LNCaP clone FGC (cell line): ENCODE measurements at regions not wholly inside any gene's neighbourhood (a gene's known extent, or its start where the extent isn't known, plus 50 kb on each side); places are given as distances from the start of the nearest gene placed in this dataset.

ENCODE experiments used
- DNase-seq: peaks from one replicate; pipeline ENCODE4 v3.0.0-alpha.2; 2011; ENCODE audit warnings: low read depth
- H3K4me3 ChIP-seq: 2 replicates; pipeline ENCODE4 v1.5.1; 2011; ENCODE audit warnings: mild to moderate bottlenecking, low read depth, low read length, control low read depth
- TF ChIP-seq, protein P1 (sequence below): IDR thresholded peaks from 2 replicates; pipeline ENCODE4 v1.5.1; 2012; ENCODE audit warnings: mild to moderate bottlenecking; ENCODE audit not compliant: control insufficient read depth, insufficient read depth; ENCODE audit errors: extremely low read depth

DNA sequence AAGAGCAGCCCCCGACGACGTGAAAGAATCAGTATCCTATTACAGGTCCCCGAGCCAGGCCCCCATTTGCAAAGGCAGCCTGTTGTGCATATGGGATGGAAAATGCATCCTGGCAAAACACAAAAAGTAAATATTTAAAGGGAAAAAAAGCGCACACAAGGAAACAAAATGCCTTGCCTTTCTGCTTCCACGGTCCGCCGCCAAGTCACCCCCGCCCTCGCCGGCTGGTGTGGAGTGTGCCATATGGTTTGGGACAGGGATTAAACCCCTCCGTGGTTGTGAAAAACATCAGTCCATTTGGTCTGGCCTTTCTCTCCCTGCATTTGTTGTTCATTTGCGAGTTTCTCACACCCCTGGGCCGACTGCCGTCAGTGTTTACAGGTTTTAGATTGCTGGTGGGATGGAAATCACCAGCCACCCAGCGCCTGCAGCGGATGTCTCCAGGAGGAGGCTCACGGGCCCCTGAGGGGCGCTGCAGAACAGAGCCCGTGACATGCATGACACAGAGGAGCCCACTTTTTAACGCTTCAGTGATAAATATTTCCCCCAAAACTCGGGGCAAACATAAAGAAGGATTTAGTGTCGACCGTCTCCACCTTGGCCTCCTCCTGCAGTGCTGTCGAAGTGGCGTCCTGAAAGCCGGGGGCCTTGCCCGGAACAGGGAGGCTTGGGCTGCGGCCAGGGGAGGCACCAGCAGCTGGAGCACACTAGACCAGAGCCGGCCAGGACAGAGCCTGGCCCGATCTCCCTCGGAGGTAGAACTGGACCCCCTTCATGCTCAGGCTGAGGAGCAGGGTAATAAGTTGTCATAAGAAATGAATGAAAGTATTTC lies 161.5 kb downstream of the HSD17B3 start:
- no peak for DNase-seq
- TF ChIP-seq, protein P1, sequence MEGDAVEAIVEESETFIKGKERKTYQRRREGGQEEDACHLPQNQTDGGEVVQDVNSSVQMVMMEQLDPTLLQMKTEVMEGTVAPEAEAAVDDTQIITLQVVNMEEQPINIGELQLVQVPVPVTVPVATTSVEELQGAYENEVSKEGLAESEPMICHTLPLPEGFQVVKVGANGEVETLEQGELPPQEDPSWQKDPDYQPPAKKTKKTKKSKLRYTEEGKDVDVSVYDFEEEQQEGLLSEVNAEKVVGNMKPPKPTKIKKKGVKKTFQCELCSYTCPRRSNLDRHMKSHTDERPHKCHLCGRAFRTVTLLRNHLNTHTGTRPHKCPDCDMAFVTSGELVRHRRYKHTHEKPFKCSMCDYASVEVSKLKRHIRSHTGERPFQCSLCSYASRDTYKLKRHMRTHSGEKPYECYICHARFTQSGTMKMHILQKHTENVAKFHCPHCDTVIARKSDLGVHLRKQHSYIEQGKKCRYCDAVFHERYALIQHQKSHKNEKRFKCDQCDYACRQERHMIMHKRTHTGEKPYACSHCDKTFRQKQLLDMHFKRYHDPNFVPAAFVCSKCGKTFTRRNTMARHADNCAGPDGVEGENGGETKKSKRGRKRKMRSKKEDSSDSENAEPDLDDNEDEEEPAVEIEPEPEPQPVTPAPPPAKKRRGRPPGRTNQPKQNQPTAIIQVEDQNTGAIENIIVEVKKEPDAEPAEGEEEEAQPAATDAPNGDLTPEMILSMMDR = no peak
- H3K4me3 ChIP-seq = no peak overlapping the region

DNA sequence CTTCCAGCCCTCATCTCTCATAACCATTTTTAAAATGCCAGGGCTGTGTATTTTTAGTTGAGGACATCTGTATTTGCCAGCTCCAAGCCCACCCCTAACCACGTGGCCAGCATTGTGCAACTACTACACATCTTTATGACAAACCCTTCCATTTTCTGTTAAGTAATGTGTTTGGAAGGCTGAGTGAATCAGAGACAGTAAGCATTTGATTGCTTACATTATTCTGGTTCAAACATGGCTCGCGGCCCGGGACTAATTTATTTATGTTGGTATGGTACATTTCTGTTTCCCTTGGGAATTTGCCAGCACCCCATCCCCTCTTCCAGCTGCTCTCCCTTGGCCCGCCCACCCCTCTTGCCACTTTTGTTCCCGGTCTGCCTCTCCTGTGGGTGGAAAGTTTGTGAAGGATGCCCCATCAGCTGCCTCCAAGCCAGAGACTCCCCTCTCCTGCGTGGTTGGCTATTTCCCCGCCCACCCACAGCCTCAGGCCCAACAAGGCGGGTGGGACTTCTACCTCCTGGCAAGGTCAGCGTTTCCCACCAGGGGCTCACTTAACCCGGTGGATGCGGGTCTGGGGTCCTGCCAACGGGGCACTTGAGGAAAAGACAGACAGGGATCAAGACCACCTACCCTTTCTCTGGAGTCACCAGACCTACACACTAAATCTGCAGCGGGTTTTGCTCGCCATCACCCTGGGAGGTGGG lies 162.2 kb downstream of the HSD17B3 start:
- peak; percentile 21 for DNase-seq
- H3K4me3 ChIP-seq = no peak overlapping the region
- TF ChIP-seq, protein P1 = no peak

DNA sequence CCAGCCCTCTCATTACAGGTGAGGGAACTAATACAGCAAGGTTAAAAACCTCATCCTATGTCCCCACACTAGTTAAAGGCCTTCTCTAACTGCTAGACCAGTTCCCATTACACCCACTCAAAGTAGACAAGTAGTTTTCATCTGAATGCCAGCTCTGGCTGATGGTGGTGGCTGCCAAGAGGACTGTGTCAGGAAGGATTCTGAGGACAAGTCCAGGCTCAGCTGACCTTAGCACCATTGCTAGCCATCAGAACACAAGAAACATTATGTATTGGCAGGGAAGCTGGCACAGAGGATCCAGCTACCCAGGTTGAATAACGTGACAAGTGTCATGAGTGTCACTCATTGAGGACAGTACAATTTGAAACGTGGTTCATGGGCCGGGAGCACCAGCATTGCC lies 163.4 kb downstream of the HSD17B3 start:
- no peak overlapping the region for H3K4me3 ChIP-seq

DNA sequence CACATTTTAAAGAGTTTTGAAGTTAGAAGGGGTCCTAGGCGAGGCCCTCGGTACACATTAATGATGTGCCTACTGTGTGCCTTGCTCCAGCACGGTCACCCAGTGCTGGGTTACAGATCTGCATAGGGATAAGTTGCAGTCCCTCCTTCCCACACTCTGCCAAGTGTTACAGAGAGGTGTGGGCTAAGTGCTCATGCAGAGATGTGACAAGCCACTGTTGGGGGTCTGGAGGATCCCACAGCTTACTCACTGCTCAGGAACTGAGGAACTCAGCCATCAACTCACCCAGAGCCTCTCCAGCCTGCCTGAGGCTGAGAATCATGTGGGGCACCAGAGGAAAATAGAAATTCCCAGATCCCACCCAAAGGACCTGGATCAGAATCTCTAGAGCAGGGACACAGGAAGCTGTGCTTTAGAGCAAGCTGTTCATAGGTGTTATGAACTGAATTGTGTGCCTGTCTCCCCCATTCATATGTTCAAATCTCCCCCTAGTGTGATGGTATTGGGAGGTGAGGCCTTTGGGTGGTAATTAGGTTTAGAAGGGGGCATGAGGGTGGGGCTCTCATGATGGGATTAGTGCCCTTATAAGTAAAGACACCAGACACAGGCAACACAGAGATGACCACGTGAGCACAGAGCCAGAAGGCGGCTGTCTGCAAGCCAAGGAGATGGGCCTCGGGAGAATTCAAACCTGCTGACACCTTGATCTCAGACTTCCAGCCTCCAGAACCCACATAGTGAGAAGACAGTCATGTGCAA lies 164.1 kb downstream of the HSD17B3 start:
- no peak overlapping the region for H3K4me3 ChIP-seq
- TF ChIP-seq, protein P1 = no peak
- no peak for DNase-seq

More for the DNA sequence above, 163.4 kb downstream of the HSD17B3 start:
- TF ChIP-seq, protein P1 = no peak
- no peak for DNase-seq

DNA sequence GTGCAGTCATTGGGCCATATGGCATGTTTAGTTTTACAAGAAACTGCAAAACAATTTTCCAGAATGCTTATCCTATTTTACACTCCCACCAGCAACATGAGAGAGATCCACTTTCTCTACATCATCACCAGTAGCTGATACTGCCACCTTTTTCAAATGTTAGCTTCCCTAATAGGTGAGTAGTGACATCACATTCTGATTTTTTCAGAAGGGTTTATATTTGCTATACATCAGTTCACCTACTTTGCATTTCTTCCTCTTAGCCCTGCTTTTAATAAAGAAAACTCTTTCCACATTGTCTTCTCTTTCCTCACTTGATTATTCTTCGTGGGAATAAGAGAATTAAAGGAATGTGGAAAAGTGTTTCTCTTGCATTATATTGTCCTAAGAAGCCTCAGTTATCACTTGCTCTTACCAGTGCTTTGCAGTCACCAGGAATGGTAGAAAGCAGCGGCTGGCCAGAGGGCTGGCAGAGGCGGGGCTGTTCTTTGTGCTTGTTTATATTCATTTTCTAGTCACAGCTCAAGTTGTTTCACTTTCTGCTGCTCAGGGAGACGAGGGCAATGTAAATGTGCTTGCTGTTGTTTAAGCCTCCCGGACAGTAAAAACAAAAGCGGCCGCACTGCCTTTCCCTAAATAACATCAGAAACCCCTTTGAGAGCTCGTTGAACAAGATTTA lies 164.8 kb downstream of the HSD17B3 start:
- DNase-seq = peak; percentile 2
- TF ChIP-seq, protein P1 = no peak
- H3K4me3 ChIP-seq = no peak overlapping the region

DNA sequence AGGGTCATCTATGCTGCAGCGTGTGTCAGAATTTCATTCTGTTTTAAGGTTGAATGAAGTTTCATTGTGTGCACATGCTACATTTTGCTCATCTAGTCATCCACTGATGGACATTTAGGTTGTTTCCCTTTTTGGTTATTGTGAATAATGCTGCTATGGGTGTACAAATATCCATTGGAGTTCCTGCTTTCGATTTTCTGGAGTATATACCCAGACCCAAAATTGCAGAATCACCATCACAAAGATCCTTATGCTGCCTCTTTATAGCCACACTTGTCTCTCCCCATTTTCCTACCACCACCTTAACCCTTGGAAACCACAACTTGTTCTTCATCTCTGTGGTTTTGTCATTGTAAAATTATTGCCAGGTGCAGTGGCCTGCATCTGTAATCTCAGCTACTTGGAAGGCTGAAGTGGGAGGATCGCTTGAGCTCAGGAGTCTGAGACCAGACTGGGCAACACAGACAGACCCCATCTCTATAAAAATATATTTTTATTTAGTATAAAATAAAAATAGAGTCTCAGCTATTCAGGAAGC lies 166.2 kb downstream of the HSD17B3 start:
- TF ChIP-seq, protein P1 = no peak
- H3K4me3 ChIP-seq = no peak overlapping the region
- DNase-seq = no peak
